Fibroblast of skin of right biceps (primary cell): ENCODE measurements at regions not wholly inside any gene's neighbourhood (a gene's known extent, or its start where the extent isn't known, plus 50 kb on each side); places are given as distances from the start of the nearest gene placed in this dataset.
"Not testable (repeated sequence)": the region's sequence is repeated elsewhere in the genome, so short reads cannot be mapped to it uniquely, and the experiment has no call there.

Experiments
- DNase-seq: peaks from one replicate; pipeline ENCODE4 v3.0.0-alpha.2; 2013

- no peak for DNase-seq
Measured at GRCh38 chr16:80116711-80117110, 424.1 kb upstream of the DYNLRB2 start.

DNA sequence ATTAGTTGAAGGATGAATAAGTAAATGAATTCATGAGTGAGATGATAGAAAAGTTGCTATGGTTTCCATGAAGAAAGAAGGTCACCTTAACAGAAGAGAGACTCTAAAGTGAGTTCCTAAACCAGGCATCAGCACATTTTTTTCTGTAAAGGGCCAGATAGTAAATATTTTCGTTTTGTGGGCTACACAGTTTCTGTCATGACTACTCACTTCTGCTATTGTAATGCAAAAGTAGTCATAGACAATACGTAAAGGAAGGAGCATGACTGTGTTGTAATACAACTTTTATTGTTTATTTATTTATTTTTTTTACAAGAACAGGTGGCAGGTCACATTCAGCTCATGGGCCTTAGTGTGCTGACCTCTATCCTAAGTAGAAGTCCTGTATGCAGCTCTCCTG is 426.1 kb upstream of the DYNLRB2 start:
- DNase-seq: no peak

DNA sequence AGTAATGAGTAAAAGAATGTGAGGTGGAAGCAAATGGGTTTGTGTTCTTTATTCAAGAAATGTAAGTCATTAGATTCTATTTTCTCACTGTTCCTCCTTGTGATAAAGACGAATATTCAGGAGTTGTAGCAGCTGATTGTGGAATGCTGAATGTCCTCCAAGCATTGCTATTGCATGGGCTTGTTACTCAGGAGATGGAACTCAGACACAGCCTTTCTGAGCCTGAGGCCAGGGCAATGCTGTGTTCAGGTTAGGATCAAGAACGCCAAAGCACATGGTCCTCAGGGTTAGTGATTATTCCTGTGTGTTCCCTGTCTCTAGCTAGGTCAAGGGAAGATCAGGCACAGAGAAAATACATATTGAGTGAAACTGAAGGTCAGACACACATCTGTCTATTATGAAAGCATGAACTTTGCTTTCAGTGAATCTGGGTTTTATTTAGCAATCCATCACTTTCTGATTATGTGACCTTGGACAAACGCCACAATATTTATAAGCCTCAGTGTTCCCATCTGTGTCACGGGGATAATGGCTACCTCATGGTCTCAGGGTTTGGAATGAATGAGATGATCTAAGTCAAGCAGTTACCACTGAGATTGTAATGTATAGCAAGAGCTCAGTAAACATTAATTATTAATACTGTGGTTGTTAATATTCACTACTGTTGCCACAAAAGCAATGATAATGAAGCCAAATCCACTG is 426.8 kb upstream of the DYNLRB2 start:
- DNase-seq: no peak

DNA sequence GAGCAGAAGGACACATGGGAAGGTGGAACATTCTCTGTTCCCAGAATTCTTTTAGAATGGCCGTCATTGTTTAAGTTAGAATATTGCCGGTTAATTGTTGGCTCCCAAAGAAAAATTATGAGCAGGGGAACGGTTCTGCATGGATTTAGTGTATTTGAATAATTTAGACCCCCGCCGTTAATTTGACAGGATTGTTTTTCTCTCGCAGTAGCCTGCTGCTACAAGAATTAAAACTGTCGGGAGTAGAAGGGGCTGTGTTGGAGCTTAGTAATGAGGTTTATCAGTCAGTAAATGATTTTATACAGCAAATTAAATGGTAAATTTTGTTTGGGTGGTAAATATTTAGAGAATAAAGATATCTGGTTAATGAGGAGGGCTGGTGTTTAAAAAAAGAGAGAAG is 431.2 kb upstream of the DYNLRB2 start:
- DNase-seq: no peak

- DNase-seq: peak; percentile 69
Measured at GRCh38 chr16:80107900-80108299, 432.9 kb upstream of the DYNLRB2 start.

DNA sequence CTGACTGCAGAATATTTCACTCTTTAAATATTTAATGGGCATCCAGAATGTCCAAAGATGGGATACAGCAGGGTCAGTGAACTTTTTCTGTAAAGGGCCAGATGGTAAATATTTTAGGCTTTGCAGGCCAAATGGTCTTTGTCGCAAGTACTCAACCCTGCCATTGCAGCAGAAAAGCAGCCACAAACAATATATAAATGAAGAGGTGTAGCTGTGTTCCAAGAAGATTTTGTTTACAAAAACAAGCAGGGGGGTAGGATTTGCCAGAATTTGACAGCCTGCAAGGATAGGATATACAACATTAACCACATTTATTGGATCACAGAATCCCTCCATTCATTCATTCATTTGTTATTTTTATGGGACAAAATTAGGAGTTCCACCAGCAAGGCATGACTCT is 435.0 kb upstream of the DYNLRB2 start:
- no peak for DNase-seq

GRCh38 chr16:80105160-80105559 is 435.6 kb upstream of the DYNLRB2 start:
- DNase-seq: peak; percentile 72

DNA sequence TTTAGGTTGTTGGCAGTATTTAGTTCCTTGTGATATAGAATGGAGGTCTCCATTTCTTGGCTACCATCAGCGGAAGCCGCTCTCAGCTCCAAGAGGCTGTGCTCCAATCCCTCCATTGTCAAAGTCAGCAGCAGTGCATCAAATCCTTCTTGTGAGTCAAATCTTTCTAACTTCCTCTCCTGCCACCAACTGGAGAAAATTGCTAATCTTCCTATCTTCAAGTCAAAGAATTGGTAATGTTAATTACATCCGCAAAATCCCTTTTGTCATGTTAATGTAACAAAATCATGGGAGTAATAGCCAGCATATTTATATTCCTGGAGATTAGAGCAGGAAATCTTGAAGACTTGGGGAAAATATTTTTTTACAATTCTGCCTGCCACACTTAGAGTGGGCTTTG is 436.4 kb upstream of the DYNLRB2 start:
- no peak for DNase-seq

DNA sequence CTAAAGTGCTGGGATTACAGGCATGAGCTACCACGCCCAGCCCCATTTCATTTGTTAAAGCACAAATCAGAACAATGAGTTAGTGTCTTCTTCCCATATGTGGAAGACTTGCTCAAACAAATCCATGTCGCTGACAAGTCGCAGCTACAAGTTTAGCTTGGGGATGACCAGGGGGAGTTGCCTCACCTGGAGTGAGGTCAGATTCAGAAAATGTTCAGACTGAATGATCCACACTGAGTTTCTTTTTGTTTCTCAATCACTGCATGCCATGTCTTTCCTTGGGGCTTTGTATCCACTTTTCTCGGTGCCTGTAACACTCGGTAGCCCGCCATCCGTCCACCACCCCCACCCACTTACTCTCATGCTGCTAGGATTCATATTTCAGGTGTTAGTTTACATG is 437.3 kb upstream of the DYNLRB2 start:
- no peak for DNase-seq

GRCh38 chr16:80100846-80101451 is 439.8 kb upstream of the DYNLRB2 start:
- DNase-seq: no peak

DNA sequence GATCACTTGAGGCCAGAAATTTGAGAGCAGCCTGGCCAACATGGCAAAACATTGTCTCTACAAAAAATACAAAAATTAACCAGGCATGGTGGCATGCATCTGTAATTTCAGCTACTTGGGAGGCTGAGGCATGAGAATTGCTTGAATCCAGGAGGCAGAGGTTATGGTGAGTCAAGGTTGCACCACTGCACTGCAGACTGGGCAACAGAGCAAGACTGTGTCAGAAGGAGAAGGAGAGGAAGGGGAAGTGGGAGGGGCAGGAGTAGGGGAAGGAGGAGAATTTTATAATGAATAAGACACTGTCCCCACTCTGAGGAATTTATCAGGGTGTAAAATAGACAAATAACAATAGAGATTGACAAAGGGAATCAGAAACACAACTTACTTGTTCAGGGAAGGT is 440.6 kb upstream of the DYNLRB2 start:
- DNase-seq: no peak

DNA sequence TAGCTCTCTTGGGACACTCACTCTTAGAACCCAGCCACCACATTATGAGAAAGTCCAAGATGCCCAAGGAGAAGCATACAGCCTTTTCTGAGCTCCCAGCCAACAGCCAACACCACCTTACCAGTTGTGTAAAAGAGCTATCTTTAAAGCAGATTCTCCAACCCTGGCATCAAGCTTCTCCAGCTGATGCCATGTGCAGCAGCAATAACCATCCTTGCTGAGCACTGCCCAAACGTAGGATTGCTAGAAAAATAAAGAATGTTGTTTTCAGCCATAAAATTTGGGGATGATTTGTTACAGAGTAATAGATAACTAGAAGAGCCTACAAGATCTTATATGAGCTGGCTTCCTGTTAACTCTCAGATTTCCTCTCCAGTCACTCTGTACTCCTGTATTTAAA is 443.7 kb upstream of the DYNLRB2 start:
- DNase-seq: no peak

DNA sequence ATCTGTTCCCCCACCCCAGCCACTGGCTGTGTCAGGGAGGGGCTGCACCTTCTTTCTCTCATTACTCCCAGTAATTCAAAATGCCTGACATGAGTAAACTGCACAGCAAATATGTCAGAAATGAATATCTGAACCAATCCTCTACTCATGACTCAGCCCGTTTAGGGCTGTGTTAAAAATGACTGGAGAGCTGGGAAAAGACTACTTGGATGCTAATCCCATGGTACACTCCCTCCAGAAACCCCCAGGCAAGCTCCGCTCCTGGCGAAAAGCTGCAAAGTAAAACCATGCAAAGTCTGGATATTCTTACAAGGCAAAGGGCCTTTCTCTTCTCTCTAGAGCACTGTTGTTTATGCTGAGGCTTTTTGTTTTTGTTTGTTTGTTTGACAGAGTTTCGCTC is 448.1 kb upstream of the DYNLRB2 start:
- peak; percentile 69 for DNase-seq

DNA sequence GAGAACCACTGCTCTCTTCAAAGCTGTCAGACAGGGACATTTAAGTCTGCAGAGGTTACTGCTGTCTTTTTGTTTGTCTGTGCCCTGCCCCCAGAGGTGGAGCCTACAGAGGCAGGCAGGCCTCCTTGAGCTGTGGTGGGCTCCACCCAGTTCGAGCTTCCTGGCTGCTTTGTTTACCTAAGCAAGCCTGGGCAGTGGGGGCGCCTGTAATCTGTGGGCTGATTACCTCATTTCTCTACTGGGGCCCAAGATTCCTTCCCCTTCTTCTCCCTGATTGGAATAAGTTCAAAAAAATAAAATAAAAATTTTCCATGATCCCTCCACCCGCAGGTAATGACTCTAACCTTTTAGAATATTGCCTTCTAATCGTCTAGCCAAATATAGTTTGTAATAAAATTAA is 449.3 kb upstream of the DYNLRB2 start:
- DNase-seq: not testable (repeated sequence)

DNA sequence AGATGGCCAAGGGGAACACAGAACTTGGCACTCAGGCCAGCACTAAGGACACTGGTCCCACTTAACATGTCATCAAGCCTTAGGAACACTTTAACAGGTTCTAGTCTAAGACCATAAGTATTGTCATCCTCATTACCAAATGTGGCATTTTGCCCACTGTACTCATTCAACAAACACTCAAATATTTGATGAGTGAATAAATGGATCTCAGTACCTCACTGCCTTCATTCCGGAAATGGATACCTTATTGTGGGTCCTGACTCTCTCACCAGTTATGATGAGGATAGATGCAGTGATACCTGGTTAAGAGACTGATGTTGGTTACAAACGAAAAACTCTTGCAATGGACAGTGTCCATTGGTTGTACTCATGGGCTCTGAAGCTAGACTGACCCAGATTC is 455.2 kb upstream of the DYNLRB2 start:
- DNase-seq: peak; percentile 22

DNA sequence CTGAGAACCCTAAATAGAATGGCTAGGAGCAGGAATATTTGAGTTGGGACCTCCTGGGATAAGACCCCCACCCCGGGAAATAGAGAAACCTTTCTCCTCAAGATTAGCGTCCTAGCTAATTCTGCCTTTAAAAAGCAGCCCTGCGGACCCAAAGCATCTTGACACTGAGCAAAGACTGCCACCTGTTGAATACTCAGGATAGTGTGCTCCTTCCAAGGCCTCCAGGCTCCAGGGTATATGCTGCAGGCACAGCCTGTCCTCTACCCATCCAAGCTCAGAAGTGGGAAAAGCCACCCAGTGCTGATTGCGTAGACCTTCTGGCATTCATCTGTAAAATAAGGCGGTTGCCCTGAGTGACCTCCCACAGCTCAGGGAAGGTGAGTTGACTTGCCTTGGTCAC is 456.2 kb upstream of the DYNLRB2 start:
- DNase-seq: peak; percentile 47

DNA sequence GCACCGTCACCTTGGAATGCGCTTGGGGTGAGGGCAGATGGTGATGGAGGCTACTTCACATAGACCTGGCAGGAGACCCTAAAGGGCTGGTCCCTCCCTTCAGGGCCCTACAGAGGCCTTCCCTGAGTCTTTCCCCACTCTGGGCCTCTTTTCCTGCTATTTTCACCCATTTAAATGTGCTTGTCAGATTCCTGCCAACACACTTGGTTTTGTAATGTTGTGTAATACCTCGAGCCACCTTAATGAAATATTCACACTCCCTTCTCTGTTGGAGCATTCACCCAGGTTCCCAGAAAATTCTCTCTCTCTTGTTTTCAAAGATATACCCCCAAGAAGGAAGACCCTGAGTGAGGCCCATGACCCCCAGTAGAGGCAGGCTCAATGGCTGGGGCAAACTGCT is 456.6 kb upstream of the DYNLRB2 start:
- DNase-seq: no peak

- no peak for DNase-seq
Measured at GRCh38 chr16:80082906-80083305, 457.9 kb upstream of the DYNLRB2 start.

DNA sequence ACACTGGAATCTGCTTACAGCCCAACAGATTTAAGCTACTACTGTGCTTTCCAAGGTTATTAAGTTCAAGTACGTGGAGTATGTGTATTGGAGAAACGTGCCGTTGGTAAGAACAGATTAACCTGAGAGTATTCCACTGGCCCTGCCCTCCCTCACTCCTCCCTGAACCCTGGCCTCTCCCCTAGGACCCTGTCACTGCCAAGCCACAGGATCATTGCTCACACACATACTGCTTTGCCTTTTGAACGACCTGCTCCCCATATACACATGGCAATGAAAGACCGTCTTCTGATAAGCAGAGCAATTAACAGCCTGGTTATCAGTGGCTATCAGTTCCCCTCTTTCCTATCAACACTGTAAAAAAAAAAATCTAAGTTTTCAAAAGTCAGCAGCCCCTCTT is 458.9 kb upstream of the DYNLRB2 start:
- DNase-seq: no peak

DNA sequence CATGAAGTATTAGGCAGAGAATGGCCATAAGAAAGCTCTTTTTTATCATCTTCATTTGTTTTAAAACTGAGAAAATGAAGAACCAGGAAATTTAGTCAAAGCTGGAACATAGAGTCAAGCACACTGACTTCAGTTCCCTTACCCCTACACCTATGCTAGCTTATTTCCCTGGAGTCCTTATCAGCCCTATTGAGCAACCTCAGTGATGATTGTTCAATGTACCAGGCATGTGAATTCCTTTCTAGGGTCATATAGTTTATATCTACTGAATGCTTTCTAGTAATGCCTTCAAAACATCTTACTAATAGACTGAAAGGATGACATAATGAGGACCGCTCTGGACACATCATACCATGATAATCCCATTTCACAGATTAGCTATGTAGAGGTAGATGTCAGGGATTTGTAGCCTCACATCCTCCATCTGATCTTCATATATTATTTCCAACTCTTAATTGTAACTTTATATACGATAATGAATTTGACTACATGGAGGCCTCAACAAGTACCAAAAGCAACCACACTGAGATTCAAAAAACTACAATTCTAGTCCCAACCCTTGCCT is 460.4 kb upstream of the DYNLRB2 start:
- DNase-seq: no peak

GRCh38 chr16:80079072-80079471 is 461.7 kb upstream of the DYNLRB2 start:
- no peak for DNase-seq

GRCh38 chr16:80077696-80078095 is 463.1 kb upstream of the DYNLRB2 start:
- DNase-seq: no peak

GRCh38 chr16:80074329-80074728 is 466.5 kb upstream of the DYNLRB2 start:
- DNase-seq: no peak

- no peak for DNase-seq
Measured at GRCh38 chr16:80071964-80072456, 468.8 kb upstream of the DYNLRB2 start.
